ENCODE measurements at regions not wholly inside any gene's neighbourhood (a gene's known extent, or its start where the extent isn't known, plus 50 kb on each side); places are given as distances from the start of the nearest gene placed in this dataset.

DNA sequence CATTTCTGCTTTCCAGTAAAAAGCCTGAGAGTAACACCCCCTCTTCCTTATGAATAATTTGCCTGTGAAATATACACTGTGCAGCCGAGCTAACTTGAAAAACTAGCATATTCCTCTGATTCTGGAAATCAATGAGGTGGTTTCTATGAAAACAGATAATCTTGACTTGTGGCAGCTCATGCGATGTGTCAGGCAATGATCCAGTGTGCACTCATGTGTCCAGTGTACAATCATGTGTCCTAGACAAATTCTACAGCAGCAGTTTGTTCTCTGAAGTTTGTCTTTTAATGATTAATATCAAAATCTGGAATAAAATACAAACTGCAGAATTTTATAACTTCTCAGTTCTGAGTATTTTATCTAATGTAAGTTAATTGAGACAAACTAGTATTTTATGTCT lies 2213.9 kb upstream of the PCDH20 start:
- TF ChIP-seq, protein P1, sequence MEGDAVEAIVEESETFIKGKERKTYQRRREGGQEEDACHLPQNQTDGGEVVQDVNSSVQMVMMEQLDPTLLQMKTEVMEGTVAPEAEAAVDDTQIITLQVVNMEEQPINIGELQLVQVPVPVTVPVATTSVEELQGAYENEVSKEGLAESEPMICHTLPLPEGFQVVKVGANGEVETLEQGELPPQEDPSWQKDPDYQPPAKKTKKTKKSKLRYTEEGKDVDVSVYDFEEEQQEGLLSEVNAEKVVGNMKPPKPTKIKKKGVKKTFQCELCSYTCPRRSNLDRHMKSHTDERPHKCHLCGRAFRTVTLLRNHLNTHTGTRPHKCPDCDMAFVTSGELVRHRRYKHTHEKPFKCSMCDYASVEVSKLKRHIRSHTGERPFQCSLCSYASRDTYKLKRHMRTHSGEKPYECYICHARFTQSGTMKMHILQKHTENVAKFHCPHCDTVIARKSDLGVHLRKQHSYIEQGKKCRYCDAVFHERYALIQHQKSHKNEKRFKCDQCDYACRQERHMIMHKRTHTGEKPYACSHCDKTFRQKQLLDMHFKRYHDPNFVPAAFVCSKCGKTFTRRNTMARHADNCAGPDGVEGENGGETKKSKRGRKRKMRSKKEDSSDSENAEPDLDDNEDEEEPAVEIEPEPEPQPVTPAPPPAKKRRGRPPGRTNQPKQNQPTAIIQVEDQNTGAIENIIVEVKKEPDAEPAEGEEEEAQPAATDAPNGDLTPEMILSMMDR (IDR thresholded peaks at IDR 0.05), result no peak
- no peak for TF ChIP-seq POLR2A (IDR thresholded peaks at IDR 0.05)

All from gastroesophageal sphincter (tissue), 3 donors.